ENCODE measurements at regions not wholly inside any gene's neighbourhood (a gene's known extent, or its start where the extent isn't known, plus 50 kb on each side); places are given as distances from the start of the nearest gene placed in this dataset.

GRCh38 chr14:30484976-30485375 lies 74.0 kb upstream of the G2E3 start:
- no peak for TF ChIP-seq POLR2AphosphoS5 (IDR thresholded peaks at IDR 0.05; ENCODE audit: low read depth, low read length)
- no peak for TF ChIP-seq TAF1 (IDR thresholded peaks at IDR 0.05; ENCODE audit: borderline replicate concordance, insufficient read depth, low read length)
